Mesenchymal stem cell (in vitro differentiated cells and primary cell): ENCODE measurements at regions not wholly inside any gene's neighbourhood (a gene's known extent, or its start where the extent isn't known, plus 50 kb on each side); places are given as distances from the start of the nearest gene placed in this dataset.

ENCODE experiments used
- DNase-seq: peaks from one replicate; pipeline ENCODE4 v3.0.0-alpha.2; 2013
- H2AFZ ChIP-seq: one replicate; pipeline ENCODE4 v1.6.1; 2013; ENCODE audit warnings: low read depth, mild to moderate bottlenecking, control low read depth, inconsistent platforms, low read length, moderate library complexity
- H2AK5ac ChIP-seq: 2 replicates; pipeline ENCODE4 v1.6.1; 2013; ENCODE audit warnings: low read length, moderate library complexity, mild to moderate bottlenecking, inconsistent platforms; ENCODE audit not compliant: severe bottlenecking
- H2BK120ac ChIP-seq: one replicate; pipeline ENCODE4 v1.6.1; 2013; ENCODE audit warnings: low read depth, mild to moderate bottlenecking, inconsistent platforms, low read length, moderate library complexity
- H2BK12ac ChIP-seq, 2 experiments: one replicate each; pipeline ENCODE4 v1.6.1; 2013; ENCODE audit warnings: inconsistent platforms in 2 of 2, low read length in 2 of 2, mild to moderate bottlenecking in 2 of 2, moderate library complexity in 2 of 2, control low read depth in 1 of 2
- H2BK15ac ChIP-seq: one replicate; pipeline ENCODE4 v1.6.1; 2013; ENCODE audit warnings: mild to moderate bottlenecking, low read depth, inconsistent platforms; ENCODE audit not compliant: poor library complexity, severe bottlenecking
- H2BK5ac ChIP-seq: 2 replicates; pipeline ENCODE4 v1.6.1; 2013; ENCODE audit warnings: low read depth, mild to moderate bottlenecking, low read length, control low read depth, inconsistent platforms; ENCODE audit not compliant: poor library complexity, severe bottlenecking
- H3K14ac ChIP-seq, 2 experiments: one replicate each; pipeline ENCODE4 v1.6.1; 2013; ENCODE audit warnings: inconsistent platforms in 2 of 2, low read length in 2 of 2, control low read depth in 1 of 2, mild to moderate bottlenecking in 1 of 2, moderate library complexity in 1 of 2
- H3K18ac ChIP-seq, 2 experiments: one replicate each; pipeline ENCODE4 v1.6.1; 2013; ENCODE audit warnings: inconsistent platforms in 2 of 2, low read length in 2 of 2, control low read depth in 1 of 2, low read depth in 1 of 2, mild to moderate bottlenecking in 1 of 2
- H3K23ac ChIP-seq, 2 experiments: one replicate each; pipeline ENCODE4 v1.6.1; 2013; ENCODE audit warnings: inconsistent platforms in 2 of 2, low read length in 2 of 2, mild to moderate bottlenecking in 2 of 2, moderate library complexity in 2 of 2, control low read depth in 1 of 2
- H3K27ac ChIP-seq: 2 replicates; pipeline ENCODE4 v1.5.1; 2013; ENCODE audit warnings: mild to moderate bottlenecking, moderate library complexity, low read length, control low read depth, inconsistent platforms; ENCODE audit not compliant: poor library complexity, severe bottlenecking
- H3K27me3 ChIP-seq, 2 experiments: 2 replicates each; pipeline versions ENCODE4 v1.6.1 to v1.7.0; 2013; ENCODE audit warnings: low read length in 2 of 2, mild to moderate bottlenecking in 2 of 2, moderate library complexity in 2 of 2, control low read depth in 1 of 2, inconsistent platforms in 1 of 2; ENCODE audit not compliant: control insufficient read depth in 1 of 2, insufficient read depth in 1 of 2
- H3K36me3 ChIP-seq, 2 experiments: 2 replicates each; pipeline versions ENCODE4 v1.6.1 to v1.7.0; 2013; ENCODE audit warnings: low read length in 2 of 2, control low read depth in 1 of 2, inconsistent platforms in 1 of 2, low read depth in 1 of 2, mild to moderate bottlenecking in 1 of 2; ENCODE audit not compliant: insufficient read depth in 2 of 2, control insufficient read depth in 1 of 2
- H3K4ac ChIP-seq, 2 experiments: one replicate each; pipeline ENCODE4 v1.6.1; 2013; ENCODE audit warnings: inconsistent platforms in 2 of 2, low read length in 2 of 2, mild to moderate bottlenecking in 2 of 2, moderate library complexity in 2 of 2, control low read depth in 1 of 2, low read depth in 1 of 2
- H3K4me1 ChIP-seq: 2 replicates; pipeline ENCODE4 v1.6.1; 2013; ENCODE audit warnings: low read depth, low read length, control low read depth; ENCODE audit not compliant: control insufficient read depth, insufficient read depth
- H3K4me2 ChIP-seq: 2 replicates; pipeline ENCODE4 v1.6.1; 2013; ENCODE audit warnings: low read length, mild to moderate bottlenecking, inconsistent platforms; ENCODE audit not compliant: poor library complexity, severe bottlenecking
- H3K4me3 ChIP-seq, 2 experiments: 2 replicates each; pipeline versions ENCODE4 v1.5.1 to v1.7.0; 2013; ENCODE audit warnings: low read length in 2 of 2, mild to moderate bottlenecking in 2 of 2, control low read depth in 1 of 2, low read depth in 1 of 2; ENCODE audit not compliant: insufficient read depth in 1 of 2
- H3K79me1 ChIP-seq: replicated peaks from 2 replicates; pipeline ENCODE4 v1.6.1; 2013; ENCODE audit warnings: mild to moderate bottlenecking, control low read depth, low read length, inconsistent platforms; ENCODE audit not compliant: poor library complexity, severe bottlenecking
- H3K9ac ChIP-seq: 2 replicates; pipeline ENCODE4 v1.7.0; 2013; ENCODE audit warnings: mild to moderate bottlenecking, low read length, moderate library complexity
- H3K9me3 ChIP-seq: 2 replicates; pipeline ENCODE4 v1.7.0; 2013; ENCODE audit warnings: mild to moderate bottlenecking, low read length; ENCODE audit not compliant: control insufficient read depth
- H4K8ac ChIP-seq: one replicate; pipeline ENCODE4 v1.6.1; 2013; ENCODE audit warnings: inconsistent platforms, mild to moderate bottlenecking, low read length, moderate library complexity
- H4K91ac ChIP-seq: one replicate; pipeline ENCODE4 v1.6.1; 2013; ENCODE audit warnings: mild to moderate bottlenecking, low read length, inconsistent platforms
- WGBS: methylation state at CpG from one replicate; pipeline ENCODE4 v1.1.7; 2013; ENCODE audit warnings: mixed read lengths; 5-methylcytosine and 5-hydroxymethylcytosine counted together

GRCh38 chr12:25364529-25365339 lies 114.0 kb upstream of the KRAS start:
- 33% methylated on average over 1 of the region's 5 CpGs for WGBS
- no peak overlapping the region for H3K4me2 ChIP-seq
- no peak overlapping the region for H3K9ac ChIP-seq
- H3K23ac ChIP-seq: no peak overlapping the region
- no peaks in the 10 kb centered on the region for H3K36me3 ChIP-seq
- no peak overlapping the region for H2BK120ac ChIP-seq
- H2AFZ ChIP-seq: no peak overlapping the region
- no peak overlapping the region for H2BK12ac ChIP-seq
- no peaks in the 10 kb centered on the region for H3K79me1 ChIP-seq
- H2BK5ac ChIP-seq: no peak overlapping the region
- H3K4ac ChIP-seq: no peak overlapping the region
- H2AK5ac ChIP-seq: no peak overlapping the region
- no peak overlapping the region for H4K91ac ChIP-seq
- no peak overlapping the region for H4K8ac ChIP-seq
- H3K4me3 ChIP-seq: no peak overlapping the region
- no peaks in the 10 kb centered on the region for H3K27me3 ChIP-seq
- H3K4me1 ChIP-seq: no peaks in the 10 kb centered on the region
- H3K9me3 ChIP-seq: no peaks in the 10 kb centered on the region
- no peak for DNase-seq
- no peak overlapping the region for H3K18ac ChIP-seq
- no peak overlapping the region for H3K27ac ChIP-seq
- H2BK15ac ChIP-seq: no peak overlapping the region
- H3K14ac ChIP-seq: no peak overlapping the region

- Histone ChIP-seq H3K9ac (no peak overlapping the region), H3K18ac (no peak overlapping the region), H3K27me3 (no peaks in the 10 kb centered on the region), H3K36me3 (no peaks in the 10 kb centered on the region), H4K8ac (no peak overlapping the region), H2BK120ac (no peak overlapping the region), H2BK12ac (no peak overlapping the region), H3K79me1 (no peaks in the 10 kb centered on the region), H3K23ac (no peak overlapping the region), H4K91ac (no peak overlapping the region), H3K4me2 (no peak overlapping the region), H2AFZ (no peak overlapping the region), H3K27ac (no peak overlapping the region), H2BK15ac (no peak overlapping the region), H2BK5ac (no peak overlapping the region), H2AK5ac (no peak overlapping the region), H3K14ac (no peak overlapping the region), H3K4me3 (no peak overlapping the region), H3K9me3 (no peaks in the 10 kb centered on the region), H3K4ac (no peak overlapping the region), H3K4me1 (no peaks in the 10 kb centered on the region)
- WGBS: 78% methylated on average over 1 of the region's 4 CpGs
- DNase-seq: no peak
Observed at GRCh38 chr12:25362646-25363045, 111.9 kb upstream of the KRAS start.

GRCh38 chr12:25361511-25361910 lies 110.8 kb upstream of the KRAS start:
- Histone ChIP-seq H3K23ac (no peak overlapping the region), H2BK15ac (no peak overlapping the region), H2BK5ac (no peak overlapping the region), H3K9ac (no peak overlapping the region), H2BK12ac (no peak overlapping the region), H3K79me1 (no peaks in the 10 kb centered on the region), H3K27me3 (no peaks in the 10 kb centered on the region), H2BK120ac (no peak overlapping the region), H3K4me3 (no peak overlapping the region), H3K27ac (no peak overlapping the region), H3K18ac (no peak overlapping the region), H3K14ac (no peak overlapping the region), H3K36me3 (no peaks in the 10 kb centered on the region), H2AFZ (no peak overlapping the region), H3K4ac (no peak overlapping the region), H2AK5ac (no peak overlapping the region), H3K4me1 (no peaks in the 10 kb centered on the region), H3K9me3 (no peaks in the 10 kb centered on the region), H3K4me2 (no peak overlapping the region), H4K91ac (no peak overlapping the region), H4K8ac (no peak overlapping the region)
- WGBS: 85% methylated on average over 2 of the region's 2 CpGs
- no peak for DNase-seq

GRCh38 chr12:25357595-25357994 lies 106.9 kb upstream of the KRAS start:
- Histone ChIP-seq H3K36me3 (no peaks in the 10 kb centered on the region), H2AK5ac (no peak overlapping the region), H2BK5ac (no peak overlapping the region), H2BK15ac (no peak overlapping the region), H3K79me1 (no peaks in the 10 kb centered on the region), H3K23ac (peak overlapping the region in 1 of 2 experiments; percentile 83), H3K27me3 (no peaks in the 10 kb centered on the region), H4K91ac (no peak overlapping the region), H3K9me3 (no peaks in the 10 kb centered on the region), H2AFZ (no peak overlapping the region), H2BK120ac (no peak overlapping the region), H3K27ac (no peak overlapping the region), H3K4ac (no peak overlapping the region), H3K9ac (no peak overlapping the region), H3K4me1 (no peaks in the 10 kb centered on the region), H3K14ac (no peak overlapping the region), H3K18ac (no peak overlapping the region), H3K4me2 (no peak overlapping the region), H2BK12ac (no peak overlapping the region), H4K8ac (no peak overlapping the region), H3K4me3 (no peak overlapping the region)
- no peak for DNase-seq
- 54% methylated on average over 2 of the region's 2 CpGs for WGBS
